ENCODE measurements at regions not wholly inside any gene's neighbourhood (a gene's known extent, or its start where the extent isn't known, plus 50 kb on each side); places are given as distances from the start of the nearest gene placed in this dataset.

GRCh38 chr14:89635615-89636014, 218.6 kb upstream of the FOXN3 start:
- no peak for TF ChIP-seq CTCF (IDR thresholded peaks at IDR 0.05; ENCODE audit: extremely low read depth, low read depth, low read length)
- Histone ChIP-seq H3K79me2 (ENCODE audit: insufficient read depth, low read length) (no peaks in the 10 kb centered on the region), H3K36me3 (ENCODE audit: insufficient read depth, low read length) (no peaks in the 10 kb centered on the region)

GRCh38 chr14:89634037-89634436, 217.0 kb upstream of the FOXN3 start:
- Histone ChIP-seq H3K4me1 (ENCODE audit: insufficient read depth, low read length) (peaks cover 12% of the 10 kb centered on the region), H4K20me1 (ENCODE audit: insufficient read depth, low read length) (no peaks in the 10 kb centered on the region), H3K4me2 (ENCODE audit: insufficient read depth, low read length) (no peak overlapping the region), H3K4me3 (ENCODE audit: insufficient read depth, low read length) (no peak overlapping the region), H3K36me3 (ENCODE audit: insufficient read depth, low read length) (no peaks in the 10 kb centered on the region), H3K9me3 (ENCODE audit: low read depth, low read length) (no peaks in the 10 kb centered on the region), H3K27ac (ENCODE audit: low read depth, low read length) (no peak overlapping the region), H2AFZ (ENCODE audit: low read length) (no peak overlapping the region), H3K27me3 (ENCODE audit: insufficient read depth, low read length) (no peaks in the 10 kb centered on the region), H3K79me2 (ENCODE audit: insufficient read depth, low read length) (no peaks in the 10 kb centered on the region)
- no peak for TF ChIP-seq CTCF (IDR thresholded peaks at IDR 0.05; ENCODE audit: extremely low read depth, low read depth, low read length)
- no peak for DNase-seq (ENCODE audit: insufficient read length, low spot score, missing footprints)

More at GRCh38 chr14:89635615-89636014, 218.6 kb upstream of the FOXN3 start:
- DNase-seq (ENCODE audit: insufficient read length, low spot score, missing footprints) = no peak
- Histone ChIP-seq H3K4me2 (ENCODE audit: insufficient read depth, low read length) (peak overlapping the region; percentile 34), H3K27me3 (ENCODE audit: insufficient read depth, low read length) (no peaks in the 10 kb centered on the region), H3K4me1 (ENCODE audit: insufficient read depth, low read length) (peaks cover 4% of the 10 kb centered on the region), H3K4me3 (ENCODE audit: insufficient read depth, low read length) (no peak overlapping the region), H2AFZ (ENCODE audit: low read length) (no peak overlapping the region), H4K20me1 (ENCODE audit: insufficient read depth, low read length) (no peaks in the 10 kb centered on the region), H3K9me3 (ENCODE audit: low read depth, low read length) (no peaks in the 10 kb centered on the region), H3K27ac (ENCODE audit: low read depth, low read length) (no peak overlapping the region)

GRCh38 chr14:89630101-89630829, 213.2 kb upstream of the FOXN3 start:
- H3K27ac ChIP-seq (ENCODE audit: low read depth, low read length) = peak overlapping the region; percentile 91
- H3K36me3 ChIP-seq (ENCODE audit: insufficient read depth, low read length) = no peaks in the 10 kb centered on the region
- TF ChIP-seq CTCF (IDR thresholded peaks at IDR 0.05; ENCODE audit: extremely low read depth, low read depth, low read length) = no peak
- H3K79me2 ChIP-seq (ENCODE audit: insufficient read depth, low read length) = no peaks in the 10 kb centered on the region
- H4K20me1 ChIP-seq (ENCODE audit: insufficient read depth, low read length) = no peaks in the 10 kb centered on the region
- no peaks in the 10 kb centered on the region for H3K9me3 ChIP-seq (ENCODE audit: low read depth, low read length)
- no peak for DNase-seq (ENCODE audit: insufficient read length, low spot score, missing footprints)
- H3K4me2 ChIP-seq (ENCODE audit: insufficient read depth, low read length) = peak overlapping the region; percentile 65
- no peaks in the 10 kb centered on the region for H3K27me3 ChIP-seq (ENCODE audit: insufficient read depth, low read length)
- H3K4me1 ChIP-seq (ENCODE audit: insufficient read depth, low read length) = peaks cover 12% of the 10 kb centered on the region
- H3K4me3 ChIP-seq (ENCODE audit: insufficient read depth, low read length) = peak overlapping the region; percentile 7
- no peak overlapping the region for H2AFZ ChIP-seq (ENCODE audit: low read length)

GRCh38 chr14:89629383-89629782, 212.3 kb upstream of the FOXN3 start:
- no peaks in the 10 kb centered on the region for H3K36me3 ChIP-seq (ENCODE audit: insufficient read depth, low read length)
- no peak overlapping the region for H2AFZ ChIP-seq (ENCODE audit: low read length)
- H3K4me3 ChIP-seq (ENCODE audit: insufficient read depth, low read length) = no peak overlapping the region
- no peak overlapping the region for H3K4me2 ChIP-seq (ENCODE audit: insufficient read depth, low read length)
- H3K27me3 ChIP-seq (ENCODE audit: insufficient read depth, low read length) = no peaks in the 10 kb centered on the region
- no peaks in the 10 kb centered on the region for H3K79me2 ChIP-seq (ENCODE audit: insufficient read depth, low read length)
- TF ChIP-seq CTCF (IDR thresholded peaks at IDR 0.05; ENCODE audit: extremely low read depth, low read depth, low read length) = no peak
- H3K27ac ChIP-seq (ENCODE audit: low read depth, low read length) = no peak overlapping the region
- DNase-seq (ENCODE audit: insufficient read length, low spot score, missing footprints) = peak; percentile 43
- H3K9me3 ChIP-seq (ENCODE audit: low read depth, low read length) = no peaks in the 10 kb centered on the region
- H4K20me1 ChIP-seq (ENCODE audit: insufficient read depth, low read length) = no peaks in the 10 kb centered on the region
- H3K4me1 ChIP-seq (ENCODE audit: insufficient read depth, low read length) = peaks cover 12% of the 10 kb centered on the region

All from osteoblast (primary cell).